Cardiac muscle cell (in vitro differentiated cells and primary cell): ENCODE measurements at regions not wholly inside any gene's neighbourhood (a gene's known extent, or its start where the extent isn't known, plus 50 kb on each side); places are given as distances from the start of the nearest gene placed in this dataset.

Experiments used
- DNase-seq, 2 donors: peaks; one replicate each; pipeline versions ENCODE4 v3.0.0 to v3.0.0-alpha.2; 2010 to 2017; ENCODE audit warnings: low read depth in 1 of 2, low spot score in 1 of 2
- H3K27ac ChIP-seq: fragments of 200-600 bp; sonication (generic); 2 replicates; pipeline ENCODE4 v1.5.1; 2016
- H3K27me3 ChIP-seq: fragments of 200-600 bp; sonication (generic); 2 replicates; pipeline ENCODE4 v1.6.0; 2016; ENCODE audit warnings: control low read depth
- H3K36me3 ChIP-seq: fragments of 200-600 bp; sonication (generic); 2 replicates; pipeline ENCODE4 v1.5.1; 2016; ENCODE audit warnings: control low read depth
- H3K4me1 ChIP-seq: fragments of 200-600 bp; sonication (generic); 2 replicates; pipeline ENCODE4 v1.8.1; 2017; ENCODE audit warnings: low read depth, mild to moderate bottlenecking, mixed run types
- H3K4me3 ChIP-seq: fragments of 200-600 bp; sonication (generic); 2 replicates; pipeline ENCODE4 v1.5.1; 2016; ENCODE audit warnings: mild to moderate bottlenecking
- H3K9me3 ChIP-seq: fragments of 200-600 bp; sonication (generic); 2 replicates; pipeline ENCODE4 v1.5.1; 2017; ENCODE audit warnings: low read depth, mild to moderate bottlenecking, control low read depth
- CTCF ChIP-seq: IDR thresholded peaks from 2 replicates; pipeline ENCODE4 v1.5.1; 2012; ENCODE audit warnings: low read depth, mild to moderate bottlenecking, low read length

GRCh38 chr12:76643438-76643837 lies 83.9 kb upstream of the OSBPL8 start:
- no peaks in the 10 kb centered on the region for H3K36me3 ChIP-seq
- no peaks in the 10 kb centered on the region for H3K4me1 ChIP-seq
- TF ChIP-seq CTCF = no peak
- H3K4me3 ChIP-seq = no peak overlapping the region
- H3K9me3 ChIP-seq = no peaks in the 10 kb centered on the region
- H3K27me3 ChIP-seq = no peaks in the 10 kb centered on the region
- no peak for DNase-seq
- no peak overlapping the region for H3K27ac ChIP-seq

- no peak for TF ChIP-seq CTCF
- Histone ChIP-seq H3K4me3 (no peak overlapping the region), H3K27me3 (no peaks in the 10 kb centered on the region), H3K4me1 (no peaks in the 10 kb centered on the region), H3K36me3 (no peaks in the 10 kb centered on the region), H3K9me3 (no peaks in the 10 kb centered on the region), H3K27ac (no peak overlapping the region)
- no peak for DNase-seq
Measured at GRCh38 chr12:76644950-76645349, 85.4 kb upstream of the OSBPL8 start.

- no peak for TF ChIP-seq CTCF
- no peak for DNase-seq
Measured at GRCh38 chr12:76645934-76646333, 86.4 kb upstream of the OSBPL8 start.

GRCh38 chr12:76646366-76646765 lies 86.8 kb upstream of the OSBPL8 start:
- TF ChIP-seq CTCF = no peak
- no peak for DNase-seq
- Histone ChIP-seq H3K4me1 (no peaks in the 10 kb centered on the region), H3K4me3 (no peak overlapping the region), H3K9me3 (no peaks in the 10 kb centered on the region), H3K36me3 (no peaks in the 10 kb centered on the region), H3K27me3 (no peaks in the 10 kb centered on the region), H3K27ac (no peak overlapping the region)

More at GRCh38 chr12:76645934-76646333, 86.4 kb upstream of the OSBPL8 start:
- Histone ChIP-seq H3K4me1 (no peaks in the 10 kb centered on the region), H3K36me3 (no peaks in the 10 kb centered on the region), H3K27me3 (no peaks in the 10 kb centered on the region), H3K4me3 (no peak overlapping the region), H3K9me3 (no peaks in the 10 kb centered on the region), H3K27ac (no peak overlapping the region)

GRCh38 chr12:76649099-76649498 lies 89.5 kb upstream of the OSBPL8 start:
- Histone ChIP-seq H3K36me3 (no peaks in the 10 kb centered on the region), H3K4me3 (no peak overlapping the region), H3K4me1 (no peaks in the 10 kb centered on the region), H3K27me3 (no peaks in the 10 kb centered on the region), H3K27ac (no peak overlapping the region), H3K9me3 (no peaks in the 10 kb centered on the region)
- no peak for DNase-seq
- TF ChIP-seq CTCF = no peak

GRCh38 chr12:76652402-76652801 lies 92.8 kb upstream of the OSBPL8 start:
- Histone ChIP-seq H3K4me3 (no peak overlapping the region), H3K36me3 (no peaks in the 10 kb centered on the region), H3K27me3 (no peaks in the 10 kb centered on the region), H3K27ac (no peak overlapping the region), H3K9me3 (no peaks in the 10 kb centered on the region), H3K4me1 (no peaks in the 10 kb centered on the region)
- DNase-seq = no peak
- no peak for TF ChIP-seq CTCF
